HS-27A (cell line): ENCODE measurements at regions not wholly inside any gene's neighbourhood (a gene's known extent, or its start where the extent isn't known, plus 50 kb on each side); places are given as distances from the start of the nearest gene placed in this dataset.

Experiments used
- DNase-seq: peaks from one replicate; pipeline ENCODE4 v3.0.0-alpha.2; 2012; ENCODE audit warnings: low read depth, missing footprints

DNA sequence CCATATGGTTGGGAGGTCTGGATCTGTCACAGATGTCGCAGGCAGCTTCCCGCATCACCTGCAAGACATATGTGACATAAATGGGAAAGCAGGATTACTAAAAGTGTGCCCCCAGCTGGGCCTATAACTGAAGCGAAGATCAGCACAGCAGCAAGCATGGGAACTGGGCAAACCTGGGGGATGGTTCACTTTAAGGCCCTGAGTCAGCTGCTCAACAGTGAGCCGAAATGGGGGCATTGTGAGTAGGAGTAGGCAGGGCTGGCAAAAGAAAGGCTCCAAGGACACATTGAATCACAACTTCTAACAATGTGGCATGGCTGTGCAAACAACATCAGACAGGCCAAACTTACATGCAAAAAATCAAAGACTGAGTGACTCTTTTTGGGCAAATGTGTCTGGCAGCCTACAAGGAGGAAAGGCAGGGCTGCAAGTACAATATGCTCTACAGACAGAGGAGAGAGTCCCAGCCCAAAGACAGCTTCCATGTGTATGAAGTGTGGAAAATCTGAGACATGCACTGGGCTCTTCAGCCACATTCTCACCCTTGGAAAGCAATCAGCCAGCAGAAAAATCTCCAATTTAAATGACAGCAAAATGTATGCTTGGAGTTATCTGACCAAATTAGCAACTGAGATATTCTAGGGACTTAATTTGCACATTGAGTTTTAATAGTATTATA, 531.0 kb upstream of the MMS22L start:
- no peak for DNase-seq

GRCh38 chr6:97815301-97815812, 532.3 kb upstream of the MMS22L start:
- no peak for DNase-seq

DNA sequence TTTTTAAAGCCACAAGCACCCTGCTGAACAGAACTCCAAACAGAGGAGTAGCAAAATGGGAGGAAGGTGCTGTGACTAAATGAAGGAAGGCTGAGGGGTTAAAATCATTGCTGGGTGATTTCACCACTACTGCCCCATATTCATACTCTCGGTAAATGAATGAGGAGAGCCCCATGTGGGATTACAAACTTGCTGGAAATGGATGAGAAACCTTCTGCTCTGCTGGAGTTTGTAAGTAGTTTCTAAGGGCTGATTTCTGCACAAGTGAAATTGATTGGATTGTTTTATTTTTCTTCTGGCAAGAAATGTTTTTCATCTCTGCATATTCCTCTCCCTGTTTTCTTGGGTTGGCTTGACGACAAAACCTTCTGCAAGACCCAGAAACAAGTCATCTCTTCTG, 533.5 kb upstream of the MMS22L start:
- DNase-seq = no peak

DNA sequence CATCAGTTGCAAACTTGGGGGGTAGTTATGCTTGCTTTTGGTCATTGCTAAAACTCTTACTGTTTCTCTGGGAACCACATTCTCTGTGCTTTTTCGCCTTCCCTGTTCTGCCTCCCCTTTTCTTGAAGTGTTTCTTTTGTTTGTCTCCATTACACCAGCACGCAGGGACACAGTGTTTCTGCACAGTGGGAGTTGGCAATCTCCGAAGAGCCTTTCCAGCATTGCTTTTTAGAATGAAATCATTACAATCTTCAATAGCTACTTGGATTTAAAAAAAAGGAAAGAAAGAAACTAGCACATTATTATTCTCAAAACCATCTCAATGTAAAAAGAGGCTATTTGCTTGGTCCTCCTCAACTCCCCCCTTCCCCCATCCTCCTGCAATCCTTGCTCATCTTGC, 536.7 kb upstream of the MMS22L start:
- DNase-seq = no peak

DNA sequence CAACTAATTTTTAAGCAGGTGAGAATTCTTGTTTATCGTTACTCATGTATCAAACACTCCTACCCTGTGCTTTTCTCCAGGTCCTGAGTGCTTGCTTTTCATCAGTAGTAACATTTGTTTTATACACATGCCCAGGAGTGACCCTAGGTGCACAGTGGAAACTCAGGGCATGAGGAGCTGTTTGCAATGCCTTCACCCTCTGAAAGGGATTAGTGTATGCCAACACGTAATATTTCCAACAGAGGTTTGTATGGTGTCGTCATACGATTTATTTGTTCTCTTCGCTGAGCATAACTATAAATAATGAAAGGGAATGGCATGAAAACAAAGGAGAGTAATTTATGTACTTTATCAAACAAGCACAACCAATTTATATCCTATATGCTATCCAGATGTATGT, 537.4 kb upstream of the MMS22L start:
- DNase-seq = no peak

DNA sequence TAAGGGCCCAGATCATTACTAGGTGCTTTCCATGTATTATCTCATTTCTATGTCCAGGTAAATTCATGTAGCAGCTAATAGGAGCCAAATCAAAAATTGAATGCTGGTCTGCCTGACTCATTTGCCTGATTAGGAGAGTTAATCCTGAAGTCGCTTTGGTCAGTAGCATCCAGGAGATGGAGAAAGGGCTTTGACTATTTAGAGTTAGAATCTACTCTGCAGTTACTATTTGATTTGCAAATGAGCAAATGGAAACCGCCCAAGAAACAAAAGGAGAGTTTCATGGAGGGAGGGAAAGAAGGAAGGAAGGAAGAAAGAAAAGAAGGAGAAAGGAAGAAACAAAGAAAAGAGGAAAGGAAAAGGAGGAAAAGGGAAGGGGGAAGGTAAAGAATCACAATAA, 539.6 kb upstream of the MMS22L start:
- no peak for DNase-seq

DNA sequence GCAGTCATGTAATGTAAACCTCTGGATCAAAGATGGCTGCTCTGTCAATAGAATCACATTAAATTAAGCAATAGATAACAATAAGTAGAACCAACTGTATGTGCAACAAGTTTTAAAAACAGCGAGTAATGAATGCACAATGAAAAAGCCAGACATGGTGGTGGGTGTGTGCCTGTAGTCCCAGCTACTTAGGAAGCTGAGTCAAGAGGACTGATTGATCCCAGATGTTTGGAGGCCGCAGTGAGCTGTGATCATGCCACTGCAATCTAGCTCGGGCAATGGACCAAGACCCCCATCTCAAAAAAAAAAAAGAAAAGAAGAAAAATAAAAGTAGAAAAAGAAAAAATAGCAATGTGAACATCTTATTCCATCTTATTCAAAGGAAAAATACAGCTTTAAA, 558.7 kb upstream of the MMS22L start:
- no peak for DNase-seq

DNA sequence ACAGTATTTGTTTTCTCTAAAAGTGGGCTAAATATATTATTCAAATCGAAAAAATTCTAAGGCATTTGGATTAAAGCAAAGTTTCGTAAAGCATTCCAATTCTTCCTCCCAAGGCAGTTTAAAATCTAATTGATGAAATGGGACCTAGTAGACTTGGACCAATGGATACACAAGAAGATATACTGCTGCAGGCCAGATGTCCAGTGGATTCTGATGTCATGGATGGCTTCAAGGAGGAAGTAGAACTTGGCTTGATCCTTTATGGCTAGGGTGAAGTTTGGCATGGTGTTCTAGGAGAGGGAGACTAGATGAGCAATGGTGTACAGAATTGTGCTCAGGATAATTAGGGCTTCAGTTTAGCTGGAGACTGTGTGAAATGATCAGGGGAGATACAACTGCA, 559.5 kb upstream of the MMS22L start:
- DNase-seq = no peak

GRCh38 chr6:97849390-97849789, 566.4 kb upstream of the MMS22L start:
- no peak for DNase-seq

DNA sequence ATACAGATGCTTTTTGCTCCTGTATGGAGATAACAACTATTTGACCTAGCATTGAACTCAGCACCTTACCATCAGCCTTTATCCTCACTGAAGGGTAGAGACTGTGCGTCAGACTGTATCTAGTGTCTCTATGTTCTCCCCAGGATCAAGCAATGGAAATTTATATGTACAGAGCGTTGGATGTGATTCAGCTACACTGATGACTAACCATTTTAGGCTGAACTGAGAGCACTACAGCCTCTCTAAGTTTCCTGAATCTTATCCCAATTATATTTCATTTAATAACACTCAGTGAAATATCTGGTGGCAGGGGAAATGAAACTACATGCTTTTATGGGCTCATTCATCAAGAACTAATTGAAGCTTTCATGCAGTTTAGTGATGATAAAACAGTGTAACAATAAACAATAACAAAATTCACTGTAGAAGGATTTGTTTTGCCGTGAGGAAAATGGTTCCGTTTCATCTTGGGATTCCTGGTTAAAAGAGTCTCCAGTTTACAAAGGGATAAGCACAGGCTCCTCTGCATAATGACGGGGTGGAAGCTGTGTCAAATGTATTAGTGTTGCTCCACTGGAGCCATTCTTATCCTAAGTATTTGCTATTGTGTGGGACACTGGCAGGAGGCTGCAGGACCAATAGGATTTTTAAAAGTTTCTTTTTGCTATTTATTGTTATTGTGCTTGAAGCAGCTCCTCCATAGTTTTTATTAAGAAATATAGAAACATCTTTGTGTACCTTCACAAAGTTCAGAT, 567.6 kb upstream of the MMS22L start:
- DNase-seq = no peak

GRCh38 chr6:97863697-97864096, 580.7 kb upstream of the MMS22L start:
- DNase-seq = no peak

- DNase-seq = no peak
Measured at GRCh38 chr6:97864366-97864765, 581.4 kb upstream of the MMS22L start.

GRCh38 chr6:97864826-97865225, 581.8 kb upstream of the MMS22L start:
- DNase-seq = no peak

DNA sequence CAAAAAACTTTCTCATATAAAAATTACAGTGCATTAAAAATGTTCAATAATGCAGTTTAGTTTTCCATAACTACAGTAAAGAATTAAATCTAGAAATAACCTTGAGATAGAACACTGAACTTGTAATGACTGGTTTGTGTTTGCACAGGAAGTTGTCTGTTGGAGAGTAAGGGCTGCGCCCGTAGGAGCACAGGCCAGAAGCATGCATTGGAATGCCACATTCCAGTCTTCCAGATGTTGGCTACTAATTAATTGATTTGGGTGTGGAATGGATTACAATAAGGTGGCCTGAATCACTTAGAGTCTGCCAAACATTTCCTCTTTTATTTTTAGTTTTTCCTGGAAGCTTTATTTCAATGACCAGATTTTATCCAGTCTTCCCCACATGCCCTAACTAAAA, 582.6 kb upstream of the MMS22L start:
- DNase-seq = no peak

- no peak for DNase-seq
Measured at GRCh38 chr6:97866616-97867015, 583.6 kb upstream of the MMS22L start.

GRCh38 chr6:97867177-97867576, 584.2 kb upstream of the MMS22L start:
- no peak for DNase-seq

GRCh38 chr6:97870273-97870672, 587.3 kb upstream of the MMS22L start:
- DNase-seq = no peak

DNA sequence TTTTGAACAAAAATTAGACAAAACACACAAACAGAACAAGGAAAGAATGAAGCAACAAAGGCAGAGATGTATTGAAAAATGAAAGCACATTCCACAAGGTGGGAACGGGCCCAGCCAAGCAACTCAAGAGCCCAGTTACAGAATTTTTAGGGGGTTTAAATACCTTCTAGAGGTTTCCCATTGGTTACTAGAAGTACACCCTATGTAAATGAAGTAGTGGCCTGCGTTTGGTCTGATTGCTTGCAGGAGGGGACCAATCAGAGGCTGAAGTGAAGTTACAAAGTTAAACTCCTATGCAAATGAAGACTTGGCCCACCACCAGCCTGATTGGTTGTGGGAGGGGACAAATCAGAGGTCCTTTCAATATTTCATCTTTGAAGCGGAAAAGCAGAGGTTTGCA, 593.7 kb upstream of the MMS22L start:
- no peak for DNase-seq

GRCh38 chr6:97882755-97883154, 599.7 kb upstream of the MMS22L start:
- no peak for DNase-seq

DNA sequence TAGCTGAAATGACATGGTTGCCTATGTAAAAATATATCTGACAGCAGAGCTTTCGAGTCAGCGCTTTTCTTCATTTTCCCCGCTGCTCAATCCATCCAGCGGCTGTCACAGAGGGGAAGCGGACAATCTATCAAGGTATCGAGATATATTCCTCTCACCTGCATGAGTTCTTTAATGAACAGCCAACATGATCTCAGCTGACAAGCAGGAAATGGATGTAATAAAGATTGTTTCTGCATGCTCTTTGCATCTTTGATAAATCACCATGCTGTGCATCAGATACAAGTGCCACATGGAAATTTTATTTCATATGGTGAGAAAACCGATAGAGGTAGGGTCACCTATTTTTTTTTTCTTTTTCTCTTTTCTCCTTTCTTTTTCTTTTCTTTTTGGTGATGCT, 602.3 kb upstream of the MMS22L start:
- no peak for DNase-seq

- DNase-seq = no peak
Measured at GRCh38 chr6:97885828-97886227, 602.8 kb upstream of the MMS22L start.

DNA sequence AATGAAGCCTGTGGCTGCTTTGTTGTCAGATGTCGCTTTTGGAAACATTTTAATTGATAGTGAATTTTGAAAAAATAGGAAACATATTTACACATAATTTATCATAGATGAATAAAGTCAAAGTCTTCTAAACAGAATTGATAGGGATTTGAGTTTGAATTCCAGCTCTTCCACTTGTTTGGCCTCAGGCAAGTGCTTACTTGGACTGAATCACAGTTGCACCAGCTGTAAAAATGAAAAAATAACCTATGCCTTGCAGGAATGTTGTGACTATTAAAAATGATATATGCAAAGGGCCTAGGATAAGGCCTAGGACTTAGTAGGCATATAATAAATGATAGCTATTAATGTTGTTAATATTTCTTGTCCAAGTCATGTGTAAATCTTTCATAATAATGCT, 618.5 kb upstream of the MMS22L start:
- no peak for DNase-seq

DNA sequence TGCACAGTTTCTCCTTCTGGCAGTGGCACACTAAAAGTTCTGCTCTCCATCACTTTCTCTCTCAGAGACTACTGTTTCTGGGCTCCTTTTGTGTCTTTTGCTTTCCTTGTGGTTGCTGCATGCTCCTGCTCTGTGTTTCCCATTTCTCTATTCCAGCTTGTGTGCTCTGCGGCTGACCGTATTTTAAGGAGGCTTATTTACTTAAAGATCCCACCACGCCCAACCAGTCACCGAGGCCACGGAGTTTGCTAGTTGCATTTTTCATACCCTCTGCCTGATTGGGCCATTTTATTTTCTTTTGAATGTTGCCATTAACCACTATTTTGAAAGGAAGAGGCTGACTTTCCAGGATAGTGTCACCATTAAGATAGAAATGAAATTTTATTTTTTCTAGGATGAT, 626.4 kb upstream of the MMS22L start:
- no peak for DNase-seq

- no peak for DNase-seq
Measured at GRCh38 chr6:97913721-97914120, 630.7 kb upstream of the MMS22L start.
